HG03159 (cell line): ENCODE measurements at regions not wholly inside any gene's neighbourhood (a gene's known extent, or its start where the extent isn't known, plus 50 kb on each side); places are given as distances from the start of the nearest gene placed in this dataset.

Source experiments
- ATAC-seq: cut with Tn5 transposase; IDR thresholded peaks from one replicate; pipeline ENCODE4 v1.9.1; 2021; ENCODE audit warnings: mild to moderate bottlenecking, moderate library complexity; ENCODE audit not compliant: unreplicated experiment

DNA sequence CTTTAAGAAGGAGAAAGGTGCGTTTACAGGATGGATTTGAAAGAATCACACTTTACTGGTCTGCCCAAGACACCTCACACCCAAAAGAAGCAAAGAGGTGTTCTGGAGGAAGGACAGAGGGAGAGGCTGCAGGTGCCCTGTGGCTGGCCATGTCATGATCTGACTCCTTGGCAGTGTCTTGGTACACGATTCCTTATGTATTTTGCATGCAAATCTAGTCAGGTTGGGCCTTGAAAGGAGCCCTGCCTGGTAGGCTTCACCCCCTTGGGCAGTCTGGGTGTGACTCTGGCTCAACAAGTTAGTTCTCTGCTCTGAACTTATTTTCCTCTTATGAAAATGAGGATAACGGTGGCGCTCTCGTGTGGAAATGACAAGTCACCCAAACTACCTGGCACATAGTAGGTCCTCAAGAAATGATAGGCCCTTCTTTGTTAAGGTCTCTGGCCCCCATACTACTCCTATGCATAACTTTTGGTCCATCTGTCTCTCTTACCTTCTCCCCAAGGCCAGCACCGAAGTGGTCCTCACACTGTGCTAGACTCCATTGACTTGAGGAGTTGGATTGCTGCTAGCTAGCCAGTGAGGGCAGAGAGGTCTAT, 212.5 kb downstream of the SEMA6A start:
- ATAC-seq: no peak

DNA sequence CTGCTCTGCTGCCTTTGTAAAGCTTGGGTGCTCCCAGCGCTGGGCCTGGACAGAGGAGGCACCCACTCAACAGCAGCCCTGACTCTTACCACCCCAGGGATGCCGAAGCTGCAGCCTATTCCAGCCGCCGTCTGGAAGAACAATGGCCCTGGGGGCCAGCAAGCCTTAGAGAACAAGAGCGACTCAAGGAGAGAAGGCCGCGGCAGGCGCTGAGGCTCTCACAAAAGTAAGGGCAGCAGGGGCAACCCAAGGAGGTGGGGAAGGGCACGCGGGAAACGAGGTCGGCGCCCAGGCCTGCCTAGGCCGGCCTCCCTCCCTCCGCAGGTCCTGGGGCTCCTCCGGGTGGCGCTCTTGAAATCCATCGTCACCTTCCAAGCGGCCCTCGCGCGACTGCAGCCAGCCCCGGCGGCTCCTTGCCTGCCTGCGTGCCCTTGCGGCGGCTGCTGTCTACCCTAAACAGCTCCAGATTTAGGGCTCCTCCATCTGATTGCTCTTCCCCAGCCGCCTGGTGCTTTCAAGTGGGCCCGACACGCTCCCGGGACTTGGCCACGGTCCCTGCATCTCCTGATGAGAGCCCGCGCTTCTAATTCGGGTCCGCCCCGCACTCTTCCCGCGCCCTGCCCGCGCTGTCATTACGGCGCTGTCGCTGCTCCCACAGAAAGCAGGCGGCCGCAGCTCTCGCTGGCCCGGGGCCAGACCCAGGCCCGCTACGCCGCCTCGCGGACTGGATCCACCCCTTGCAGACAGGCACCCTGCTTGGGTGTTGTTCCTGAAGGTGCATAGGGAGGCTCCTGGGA, 213.3 kb downstream of the SEMA6A start:
- ATAC-seq: no peak

DNA sequence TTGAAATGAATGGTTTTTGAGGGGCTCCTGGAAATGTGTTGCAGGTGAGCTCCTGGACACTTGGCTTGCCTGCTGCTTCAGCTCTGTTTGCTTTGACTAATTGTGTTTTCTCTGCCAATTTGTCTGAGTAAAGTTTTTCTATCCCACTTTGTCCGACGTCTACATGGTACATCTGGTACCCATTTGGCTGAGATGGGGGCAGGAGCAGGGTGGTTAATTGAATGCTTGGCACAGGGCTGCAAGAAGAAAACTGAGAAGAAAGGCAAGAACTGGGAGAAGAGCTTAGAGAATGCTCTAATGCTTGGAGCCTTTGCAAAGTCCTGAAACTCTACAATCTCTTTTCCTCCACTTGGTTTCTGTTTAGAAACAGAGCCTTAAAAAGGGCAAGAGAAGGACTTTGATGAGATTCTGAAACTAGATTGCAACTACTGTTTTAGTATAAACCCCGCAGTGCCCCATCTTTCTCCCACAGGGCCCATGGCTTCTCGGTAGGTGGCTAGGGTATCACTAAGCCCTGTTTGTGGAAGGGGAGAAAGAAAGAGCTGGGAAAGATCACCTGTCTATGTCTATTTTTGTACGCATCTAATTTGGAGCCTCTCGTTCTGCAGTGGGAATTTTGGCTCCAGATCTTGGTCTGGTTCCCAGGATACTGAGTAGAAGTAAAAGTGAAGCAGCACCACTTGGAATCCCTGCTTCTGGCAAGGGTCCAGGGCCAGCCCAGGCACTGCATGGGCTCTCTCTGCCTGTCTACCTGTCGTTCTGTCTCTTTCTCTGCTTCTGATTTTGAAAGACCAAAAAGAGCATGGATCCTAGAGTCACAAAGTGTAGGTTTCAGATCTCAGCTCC, 214.4 kb downstream of the SEMA6A start:
- no peak for ATAC-seq

DNA sequence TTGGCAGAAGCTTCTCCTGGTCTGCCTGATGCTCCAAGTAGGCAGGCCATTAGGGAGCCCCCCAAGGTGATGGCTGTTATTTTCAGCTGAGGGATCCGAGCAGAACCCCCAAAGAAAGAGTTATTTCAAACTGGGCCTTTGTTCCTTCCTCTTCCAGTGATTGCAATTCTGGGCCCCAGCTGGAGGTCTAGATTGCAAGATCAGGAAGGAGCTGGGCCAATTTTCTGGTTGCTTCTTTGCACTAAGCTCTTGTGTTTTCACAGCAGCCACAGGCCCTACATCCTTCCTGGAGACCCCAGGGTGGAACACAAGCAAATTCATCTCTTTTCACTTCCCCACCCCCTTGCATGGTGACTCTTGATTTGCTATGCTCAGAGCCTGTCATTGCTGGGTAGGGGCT, 215.0 kb downstream of the SEMA6A start:
- ATAC-seq: no peak

DNA sequence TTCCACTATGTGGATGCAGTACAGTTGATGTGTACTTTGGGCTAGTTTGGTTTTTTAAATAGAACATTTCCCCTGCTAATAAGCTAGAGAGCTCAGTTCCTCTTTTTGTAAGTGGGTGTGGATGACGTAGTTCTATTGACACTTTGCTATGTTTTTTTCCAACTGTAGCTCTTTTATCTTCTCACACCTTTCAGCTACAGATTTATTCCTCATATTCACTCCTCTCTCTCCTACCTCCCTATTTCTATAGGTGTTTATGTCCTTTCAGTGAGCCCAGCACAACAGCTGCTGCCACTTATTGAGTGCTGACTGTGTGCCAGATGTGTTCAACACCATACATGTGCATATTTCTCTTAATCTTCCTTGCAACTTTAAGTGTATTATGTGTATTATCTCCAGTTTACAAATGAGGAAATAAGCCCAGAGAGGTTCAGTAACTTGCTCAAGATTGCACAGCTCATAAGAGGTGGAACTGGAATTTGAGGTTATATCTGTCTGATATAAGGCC, 215.7 kb downstream of the SEMA6A start:
- ATAC-seq: peak; percentile 99

DNA sequence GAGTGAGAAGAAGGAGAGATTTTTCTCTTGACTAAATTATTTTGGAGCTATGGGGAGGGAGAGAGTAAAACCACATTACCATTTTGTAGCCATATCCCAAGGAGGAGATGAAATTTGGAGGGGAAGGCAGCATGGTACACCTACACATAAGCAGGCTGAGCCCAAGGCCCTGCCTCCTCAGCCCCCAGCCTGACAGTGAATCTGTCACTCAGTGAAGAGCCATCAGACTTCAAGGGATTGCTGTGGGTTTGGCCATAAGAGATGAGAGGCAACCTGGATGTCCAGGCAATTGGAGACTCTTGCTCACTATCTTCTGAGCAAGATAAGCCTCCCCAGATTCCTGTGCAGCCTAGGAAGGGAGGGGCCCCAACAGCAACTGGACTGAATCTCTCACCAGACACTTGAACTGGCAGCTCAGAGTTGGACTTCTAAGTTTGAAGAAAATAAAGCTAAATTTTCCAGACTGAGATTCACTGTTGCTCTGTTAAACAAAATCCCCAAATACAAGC, 216.6 kb downstream of the SEMA6A start:
- ATAC-seq: no peak

DNA sequence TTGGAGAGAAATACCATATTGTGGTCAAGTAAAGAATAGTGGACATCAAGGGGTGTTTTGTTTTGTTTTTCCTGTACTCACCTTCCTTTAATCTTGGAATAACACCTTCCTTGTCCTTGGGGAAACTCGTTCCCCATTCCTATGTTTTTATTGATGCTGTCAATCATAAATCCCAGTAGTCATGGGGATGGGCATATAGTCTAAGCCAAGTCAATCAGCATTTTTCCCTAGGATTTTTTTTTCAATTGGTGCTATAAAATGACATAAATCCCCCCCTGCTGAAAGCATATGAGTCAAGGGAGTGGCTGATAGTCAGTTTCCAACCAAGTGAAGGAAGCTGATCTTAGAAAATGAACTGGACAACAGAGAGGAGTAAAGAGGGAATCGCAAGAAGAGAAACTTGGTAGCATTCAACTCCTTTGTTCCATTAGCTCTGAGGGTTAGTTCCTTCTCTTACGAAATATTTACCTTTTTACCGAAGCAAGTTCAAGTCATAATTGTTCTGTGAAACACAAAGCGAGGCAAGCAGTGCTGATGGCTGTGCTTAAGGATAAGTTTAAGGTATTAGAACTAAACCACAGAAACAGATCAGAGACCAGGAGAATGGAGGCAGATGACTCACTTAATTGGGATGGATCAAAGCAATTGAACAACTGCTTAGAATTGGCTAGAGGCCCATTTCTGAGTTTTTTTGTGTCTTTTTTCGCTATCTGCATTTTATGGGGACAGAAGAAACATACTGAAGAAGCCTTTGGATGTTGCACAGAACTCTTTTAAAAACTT, 218.6 kb downstream of the SEMA6A start:
- ATAC-seq: no peak

DNA sequence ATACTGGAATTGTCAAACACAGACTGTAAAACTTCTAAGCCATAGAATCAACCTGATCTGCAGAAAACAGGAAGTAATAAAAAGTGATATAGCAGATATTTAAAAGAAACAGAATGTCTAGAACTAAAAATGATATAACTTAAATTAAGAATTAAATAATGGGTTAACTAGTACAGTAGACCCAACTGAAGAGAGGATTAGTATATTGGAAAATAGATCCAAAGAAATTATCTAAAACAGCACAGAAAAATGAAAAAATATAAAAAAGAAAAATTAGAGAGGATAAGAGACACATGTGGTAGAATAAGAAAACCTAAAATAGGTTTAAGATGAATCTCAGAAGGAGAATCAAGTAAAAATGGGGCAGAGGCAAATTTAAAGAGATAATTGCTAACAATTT, 219.9 kb downstream of the SEMA6A start:
- ATAC-seq: no peak

DNA sequence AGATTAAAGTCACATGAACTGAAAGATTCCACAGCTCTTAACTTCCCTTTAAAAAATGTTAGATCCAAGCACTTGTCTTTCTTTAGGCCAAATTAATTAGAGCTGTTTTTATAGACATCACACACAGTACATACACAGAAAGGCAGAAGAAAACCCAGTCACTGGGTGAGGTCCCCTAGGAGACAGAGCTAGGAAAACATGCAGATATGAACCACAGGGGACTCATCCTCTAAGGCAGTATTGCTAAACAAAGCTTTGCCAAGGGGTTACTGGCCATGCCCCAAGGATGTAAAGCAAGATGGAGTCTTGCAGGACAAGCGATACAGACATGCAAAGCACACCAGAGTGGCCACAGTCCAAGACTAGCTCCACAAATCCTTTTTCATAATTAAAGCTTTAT, 227.0 kb downstream of the SEMA6A start:
- ATAC-seq: no peak

DNA sequence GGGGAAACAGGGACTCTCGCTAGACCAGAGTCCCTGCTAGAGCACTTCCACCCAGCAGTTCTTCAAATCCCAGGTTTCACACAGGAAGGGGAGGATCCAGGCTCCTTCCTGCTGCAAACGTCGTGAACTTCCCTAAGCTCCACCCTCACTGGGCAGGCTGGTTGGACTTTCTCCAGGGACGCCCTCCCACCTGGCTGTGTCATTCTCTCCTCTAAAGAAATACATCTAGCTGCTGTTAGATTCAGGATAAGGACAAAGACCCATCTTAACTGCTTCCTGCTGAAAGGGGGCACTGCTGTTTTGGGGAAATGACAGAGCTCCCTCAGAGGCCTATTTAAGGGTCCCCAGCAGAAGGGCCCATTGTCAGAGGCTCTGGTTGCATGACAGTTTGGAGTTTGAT, 230.7 kb downstream of the SEMA6A start:
- no peak for ATAC-seq
